Left lung (tissue), 4 donors: ENCODE measurements at regions not wholly inside any gene's neighbourhood (a gene's known extent, or its start where the extent isn't known, plus 50 kb on each side); places are given as distances from the start of the nearest gene placed in this dataset.

Source experiments
- ATAC-seq: fragments of 200-7000 bp; cut with Tn5 transposase; one replicate; pipeline ENCODE4 v1.9.1; 2020; ENCODE audit warnings: moderate library complexity
- DNase-seq, 4 donors: peaks; one replicate each; pipeline ENCODE4 v3.0.0-alpha.2; 2013 to 2020
- H3K27ac ChIP-seq, 2 donors: fragments of 200-600 bp; sonication (generic) in 1 of 2; one replicate each; pipeline versions ENCODE4 v1.5.0 to v1.8.0; 2020 to 2021
- H3K27me3 ChIP-seq, 2 donors: fragments of 200-600 bp; sonication (generic) in 1 of 2; one replicate each; pipeline versions ENCODE4 v1.5.0 to v1.8.0; 2020 to 2021
- H3K36me3 ChIP-seq, 2 donors: fragments of 200-600 bp; sonication (generic) in 1 of 2; one replicate each; pipeline versions ENCODE4 v1.5.0 to v1.8.0; 2020 to 2021
- H3K4me1 ChIP-seq, 2 donors: fragments of 200-600 bp; one replicate each; pipeline ENCODE4 v1.8.0; 2021
- H3K4me3 ChIP-seq, 2 donors: fragments of 200-600 bp; sonication (generic) in 1 of 2; one replicate each; pipeline versions ENCODE4 v1.5.0 to v1.8.0; 2020 to 2021; ENCODE audit warnings: mild to moderate bottlenecking in 1 of 2
- H3K9me3 ChIP-seq, 2 donors: fragments of 200-600 bp; sonication (generic) in 1 of 2; one replicate each; pipeline versions ENCODE4 v1.5.0 to v1.8.0; 2020 to 2021
- intact Hi-C, 2 donors: fragments of 100-400 bp; cut with DNase I; formaldehyde crosslinking; loops; one replicate each; pipeline versions ENCODE4 v1.11.2 to v1.14.2; 2022
- TF ChIP-seq, protein P1 (sequence below), 2 donors: fragments of 200-600 bp; sonication (generic) in 1 of 2; IDR thresholded peaks; one replicate each; pipeline versions ENCODE4 v1.5.0 to v1.8.0; 2021; ENCODE audit warnings: antibody characterized with exemption in 2 of 2
- donor health status: DM: no; HTN: yes; CAD: no.
- donor health status: DM: no; HTN: no; CAD: no.

DNA sequence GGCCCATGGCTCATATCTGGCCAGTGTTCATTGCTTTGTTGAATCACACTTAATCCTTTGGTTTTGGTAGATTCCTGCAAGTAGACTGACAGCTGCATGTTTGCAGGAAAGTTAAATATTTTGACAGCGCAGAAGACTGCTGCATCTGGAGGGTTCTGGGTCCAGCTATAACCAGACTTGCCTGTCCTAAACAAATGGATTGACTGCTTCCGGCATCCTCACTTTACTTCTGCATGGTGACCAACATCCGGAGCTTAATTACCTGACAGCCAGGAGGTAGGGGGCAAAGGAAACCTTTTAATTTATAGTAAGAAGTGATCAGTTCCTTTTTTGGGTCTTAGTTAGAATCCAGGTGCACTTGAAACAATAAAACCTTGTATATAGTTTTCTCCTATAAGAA is 263.3 kb downstream of the SNX10 start:
- no peaks in the 10 kb centered on the region for H3K36me3 ChIP-seq
- no peak for ATAC-seq
- intact Hi-C loops = no loop called here

DNA sequence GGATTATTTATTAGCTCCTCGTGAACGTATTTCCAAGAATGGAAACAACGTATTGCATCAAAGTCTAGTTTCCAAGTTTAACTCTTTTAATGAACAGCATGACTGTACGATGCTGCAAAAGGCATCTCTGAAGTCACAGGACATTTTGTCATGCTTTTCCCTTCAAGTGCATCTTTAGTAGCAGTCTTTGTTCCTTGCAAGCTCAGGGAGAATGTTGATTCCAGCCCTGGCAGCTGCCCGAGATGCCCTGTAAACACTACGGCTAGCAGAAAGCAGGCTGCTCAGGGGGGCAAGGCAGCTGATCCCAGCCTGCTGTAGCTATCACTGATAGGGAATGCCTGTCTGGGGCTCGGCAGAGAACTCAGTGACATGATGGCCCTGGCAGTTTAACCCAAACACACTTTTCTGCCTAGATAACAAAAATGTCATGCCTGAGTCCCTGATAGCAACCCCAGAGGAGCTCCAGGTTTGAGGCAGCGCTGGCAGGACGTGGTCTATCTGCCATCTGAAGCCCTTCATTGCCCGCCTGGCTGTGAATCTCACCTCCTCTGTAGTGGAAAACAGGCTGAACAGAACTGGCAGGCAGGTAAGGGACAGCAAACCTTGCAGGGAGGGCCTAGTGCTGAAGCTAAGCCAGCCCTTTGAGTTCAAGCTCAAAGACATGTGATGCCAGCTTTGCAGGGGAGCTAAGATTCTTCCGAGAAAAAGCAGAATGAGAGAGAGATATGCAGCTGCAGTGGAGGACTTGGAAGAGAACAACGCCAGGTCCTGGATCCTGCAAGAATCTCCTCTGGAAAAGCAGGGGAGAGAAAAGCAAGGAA is 264.6 kb downstream of the SNX10 start:
- TF ChIP-seq, protein P1, sequence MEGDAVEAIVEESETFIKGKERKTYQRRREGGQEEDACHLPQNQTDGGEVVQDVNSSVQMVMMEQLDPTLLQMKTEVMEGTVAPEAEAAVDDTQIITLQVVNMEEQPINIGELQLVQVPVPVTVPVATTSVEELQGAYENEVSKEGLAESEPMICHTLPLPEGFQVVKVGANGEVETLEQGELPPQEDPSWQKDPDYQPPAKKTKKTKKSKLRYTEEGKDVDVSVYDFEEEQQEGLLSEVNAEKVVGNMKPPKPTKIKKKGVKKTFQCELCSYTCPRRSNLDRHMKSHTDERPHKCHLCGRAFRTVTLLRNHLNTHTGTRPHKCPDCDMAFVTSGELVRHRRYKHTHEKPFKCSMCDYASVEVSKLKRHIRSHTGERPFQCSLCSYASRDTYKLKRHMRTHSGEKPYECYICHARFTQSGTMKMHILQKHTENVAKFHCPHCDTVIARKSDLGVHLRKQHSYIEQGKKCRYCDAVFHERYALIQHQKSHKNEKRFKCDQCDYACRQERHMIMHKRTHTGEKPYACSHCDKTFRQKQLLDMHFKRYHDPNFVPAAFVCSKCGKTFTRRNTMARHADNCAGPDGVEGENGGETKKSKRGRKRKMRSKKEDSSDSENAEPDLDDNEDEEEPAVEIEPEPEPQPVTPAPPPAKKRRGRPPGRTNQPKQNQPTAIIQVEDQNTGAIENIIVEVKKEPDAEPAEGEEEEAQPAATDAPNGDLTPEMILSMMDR (IDR thresholded peaks at IDR 0.05) = no peak
- ATAC-seq = no peak
- Histone ChIP-seq H3K36me3 (no peaks in the 10 kb centered on the region), H3K27me3 (no peaks in the 10 kb centered on the region), H3K4me1 (peaks cover 0 to 2% of the 10 kb centered on the region in 2 donors), H3K9me3 (no peaks in the 10 kb centered on the region), H3K4me3 (no peak overlapping the region), H3K27ac (no peak overlapping the region)
- DNase-seq = no peak
- intact Hi-C loops = no loop called here

More for the DNA sequence above, 263.3 kb downstream of the SNX10 start:
- Histone ChIP-seq H3K9me3 (no peaks in the 10 kb centered on the region), H3K4me3 (no peak overlapping the region), H3K4me1 (peaks cover 0 to 5% of the 10 kb centered on the region in 2 donors), H3K27ac (no peak overlapping the region), H3K27me3 (no peaks in the 10 kb centered on the region)
- TF ChIP-seq, protein P1 (IDR thresholded peaks at IDR 0.05) = no peak
- DNase-seq = no peak

DNA sequence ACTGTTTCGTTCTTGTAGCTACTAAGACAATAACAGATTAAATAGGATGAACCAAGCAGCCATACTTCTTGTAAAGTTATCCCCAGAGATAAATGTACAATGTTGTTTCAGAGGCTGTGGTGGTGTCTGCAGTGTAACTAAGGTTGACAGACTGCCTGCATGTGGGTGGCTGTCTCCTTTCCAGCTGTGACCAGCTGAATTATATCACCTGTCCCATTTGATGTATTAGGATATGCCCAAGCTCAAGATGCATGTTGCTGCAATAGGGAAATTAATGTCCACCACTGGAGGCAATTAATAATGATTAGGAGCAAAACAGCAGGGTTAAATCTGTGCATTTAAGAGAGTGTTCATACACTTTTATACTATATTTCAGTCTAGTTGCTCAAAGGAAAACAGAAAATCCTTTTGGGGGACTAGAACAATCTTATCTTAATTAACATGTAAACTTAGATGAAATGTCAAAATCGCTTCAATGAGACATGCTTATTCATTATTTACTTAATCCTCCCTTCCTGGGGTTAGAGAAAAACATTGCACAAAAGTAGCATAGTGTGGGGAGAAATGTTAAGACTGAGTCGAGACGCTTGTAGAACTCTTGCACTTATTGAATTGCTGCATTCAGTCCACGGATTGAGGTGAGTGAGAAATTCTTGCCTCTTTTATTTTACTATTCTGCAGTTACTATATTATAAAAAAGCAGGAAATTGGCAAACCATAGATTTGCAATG is 269.0 kb downstream of the SNX10 start:
- no peak overlapping the region for H3K27ac ChIP-seq
- no peaks in the 10 kb centered on the region for H3K9me3 ChIP-seq
- TF ChIP-seq, protein P1 (IDR thresholded peaks at IDR 0.05) = no peak
- no peaks in the 10 kb centered on the region for H3K27me3 ChIP-seq
- peaks cover 0 to 2% of the 10 kb centered on the region in 2 donors for H3K4me1 ChIP-seq
- ATAC-seq (no peak), DNase-seq (no peak)
- H3K4me3 ChIP-seq = no peak overlapping the region
- intact Hi-C loops = no loop called here
- H3K36me3 ChIP-seq = no peaks in the 10 kb centered on the region

DNA sequence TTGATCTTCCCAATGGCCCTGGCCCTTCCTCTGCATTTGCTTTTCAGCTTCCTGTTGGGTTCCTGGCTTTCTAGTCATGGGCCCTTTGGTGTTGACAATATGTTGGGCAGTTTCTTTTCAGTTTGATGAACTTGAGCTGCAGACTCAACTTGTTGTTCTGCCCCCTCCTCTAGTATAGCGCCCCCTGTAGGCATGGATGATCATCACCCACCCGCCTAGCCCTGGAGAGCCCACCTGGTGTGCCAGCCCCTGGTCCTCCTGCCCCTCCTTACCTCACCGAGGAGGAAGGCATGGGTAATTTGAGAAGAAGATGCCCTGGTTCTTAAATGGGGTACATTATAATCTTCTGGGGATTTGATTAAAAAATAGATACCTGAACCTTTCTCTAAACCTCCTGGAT is 271.2 kb downstream of the SNX10 start:
- Histone ChIP-seq H3K36me3 (no peaks in the 10 kb centered on the region), H3K27ac (no peak overlapping the region), H3K9me3 (no peaks in the 10 kb centered on the region), H3K27me3 (no peaks in the 10 kb centered on the region), H3K4me3 (no peak overlapping the region), H3K4me1 (peaks cover 0 to 2% of the 10 kb centered on the region in 2 donors)
- ATAC-seq = no peak
- TF ChIP-seq, protein P1 (IDR thresholded peaks at IDR 0.05) = no peak
- DNase-seq = no peak
- intact Hi-C loops = no loop called here

DNA sequence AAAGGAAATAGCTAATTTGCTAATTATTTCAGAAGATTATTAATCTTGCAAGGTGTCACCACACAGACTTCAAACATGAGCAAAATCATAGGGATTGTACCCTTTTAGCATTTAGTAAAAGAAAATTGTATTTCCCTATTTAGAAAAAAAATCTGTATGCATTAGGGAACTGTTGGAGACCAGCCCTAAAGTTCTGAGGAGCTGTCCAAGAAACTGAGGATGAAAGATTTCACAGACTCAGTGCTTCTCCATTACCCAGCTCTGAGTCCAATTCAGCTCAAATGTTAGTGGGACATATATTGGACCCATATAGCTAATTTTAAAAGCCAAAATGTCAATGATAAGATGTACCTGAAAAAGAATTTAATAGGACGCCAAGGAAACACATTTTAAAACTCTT is 271.7 kb downstream of the SNX10 start:
- TF ChIP-seq, protein P1 (IDR thresholded peaks at IDR 0.05) = no peak
- H3K4me1 ChIP-seq = peaks cover 0 to 2% of the 10 kb centered on the region in 2 donors
- DNase-seq (no peak), ATAC-seq (no peak)
- intact Hi-C loops = no loop called here
- no peaks in the 10 kb centered on the region for H3K9me3 ChIP-seq
- H3K4me3 ChIP-seq = no peak overlapping the region
- H3K27ac ChIP-seq = no peak overlapping the region
- no peaks in the 10 kb centered on the region for H3K36me3 ChIP-seq
- H3K27me3 ChIP-seq = no peaks in the 10 kb centered on the region
